GM23338 (cell line): ENCODE measurements at regions not wholly inside any gene's neighbourhood (a gene's known extent, or its start where the extent isn't known, plus 50 kb on each side); places are given as distances from the start of the nearest gene placed in this dataset.

ENCODE experiments used
- ATAC-seq: fragments of 200-7000 bp; cut with Tn5 transposase; 3 replicates; pipeline ENCODE4 v1.9.1; 2020
- DNase-seq: peaks from one replicate; pipeline ENCODE4 v3.0.0-alpha.2; 2015; ENCODE audit warnings: low spot score
- H2AFZ ChIP-seq: fragments of 200-600 bp; sonication (generic); 2 replicates; pipeline ENCODE4 v1.8.0; 2016; ENCODE audit warnings: antibody characterized with exemption, mild to moderate bottlenecking, moderate library complexity
- H3F3A ChIP-seq: fragments of 200-600 bp; sonication (generic); replicated peaks from 2 replicates; pipeline ENCODE4 v1.8.0; 2017; ENCODE audit warnings: antibody characterized with exemption, mixed run types, low read depth
- H3K27ac ChIP-seq: fragments of 200-600 bp; sonication (generic); 2 replicates; pipeline ENCODE4 v1.6.1; 2016; ENCODE audit warnings: low read depth
- H3K27me3 ChIP-seq: fragments of 200-600 bp; sonication (generic); 2 replicates; pipeline ENCODE4 v1.8.0; 2016; ENCODE audit warnings: mild to moderate bottlenecking, mixed run types, moderate library complexity; ENCODE audit not compliant: insufficient read depth
- H3K36me3 ChIP-seq: fragments of 200-600 bp; sonication (generic); 2 replicates; pipeline ENCODE4 v1.8.0; 2016; ENCODE audit warnings: mild to moderate bottlenecking; ENCODE audit not compliant: insufficient read depth
- H3K4me1 ChIP-seq: fragments of 200-600 bp; sonication (generic); 2 replicates; pipeline ENCODE4 v1.8.0; 2016; ENCODE audit warnings: mild to moderate bottlenecking, moderate library complexity; ENCODE audit not compliant: insufficient read depth
- H3K4me2 ChIP-seq: fragments of 200-600 bp; sonication (generic); 2 replicates; pipeline ENCODE4 v1.7.1; 2017; ENCODE audit warnings: mixed run types
- H3K4me3 ChIP-seq: fragments of 200-600 bp; sonication (generic); 2 replicates; pipeline ENCODE4 v1.6.1; 2016; ENCODE audit warnings: mixed run types
- H3K79me2 ChIP-seq: fragments of 200-600 bp; sonication (generic); replicated peaks from 2 replicates; pipeline ENCODE4 v1.8.0; 2017; ENCODE audit warnings: mild to moderate bottlenecking; ENCODE audit not compliant: insufficient read depth
- H3K9me2 ChIP-seq: fragments of 200-600 bp; sonication (generic); 2 replicates; pipeline ENCODE4 v1.8.0; 2017; ENCODE audit not compliant: insufficient read depth
- H4K20me1 ChIP-seq: fragments of 200-600 bp; sonication (generic); replicated peaks from 2 replicates; pipeline ENCODE4 v1.8.0; 2017; ENCODE audit warnings: mild to moderate bottlenecking; ENCODE audit not compliant: insufficient read depth
- H3K27ac Mint-ChIP-seq: 2 replicates; pipeline ENCODE4 v1.8.0; 2020; ENCODE audit warnings: inconsistent platforms, mild to moderate bottlenecking, moderate library complexity, mixed read lengths
- H3K27me3 Mint-ChIP-seq: 3 replicates; pipeline ENCODE4 v1.8.0; 2022; ENCODE audit warnings: low read depth, mild to moderate bottlenecking, moderate library complexity, mixed read lengths, inconsistent platforms; ENCODE audit not compliant: insufficient read depth, poor library complexity
- H3K36me3 Mint-ChIP-seq: 3 replicates; pipeline ENCODE4 v1.8.0; 2021; ENCODE audit warnings: low read depth, mild to moderate bottlenecking, inconsistent platforms, moderate library complexity, mixed read lengths
- H3K4me1 Mint-ChIP-seq: 3 replicates; pipeline ENCODE4 v1.8.0; 2020; ENCODE audit warnings: mild to moderate bottlenecking, inconsistent platforms, mixed read lengths
- H3K4me3 Mint-ChIP-seq: 3 replicates; pipeline ENCODE4 v1.8.0; 2021; ENCODE audit warnings: moderate library complexity, mild to moderate bottlenecking, inconsistent platforms, mixed read lengths
- H3K9me3 Mint-ChIP-seq: 3 replicates; pipeline ENCODE4 v1.8.0; 2020; ENCODE audit warnings: moderate library complexity, mild to moderate bottlenecking, inconsistent platforms, mixed read lengths
- CREB1 ChIP-seq: fragments of 250-450 bp; sonication (Bioruptor Pico); IDR thresholded peaks from 2 replicates; pipeline ENCODE4 v1.5.0; 2020; ENCODE audit warnings: low read depth, mild to moderate bottlenecking, moderate library complexity
- EZH2phosphoT487 ChIP-seq: fragments of 200-600 bp; sonication (generic); IDR thresholded peaks from one replicate; pipeline ENCODE4 v1.8.1; 2018; ENCODE audit warnings: antibody characterized with exemption; ENCODE audit not compliant: unreplicated experiment
- JUNB ChIP-seq: IDR thresholded peaks from one replicate; pipeline ENCODE4 v1.6.1; 2016; ENCODE audit warnings: antibody characterized with exemption; ENCODE audit not compliant: unreplicated experiment
- NANOG ChIP-seq: IDR thresholded peaks from 2 replicates; pipeline ENCODE4 v1.6.1; 2016; ENCODE audit warnings: antibody characterized with exemption, borderline replicate concordance
- POLR2AphosphoS5 ChIP-seq: IDR thresholded peaks from 2 replicates; pipeline ENCODE4 v1.6.1; 2016; ENCODE audit warnings: antibody characterized with exemption, low read depth
- STAT1 ChIP-seq: IDR thresholded peaks from one replicate; pipeline ENCODE4 v1.6.1; 2016; ENCODE audit warnings: antibody characterized with exemption; ENCODE audit not compliant: unreplicated experiment
- ZNF114 ChIP-seq: fragments of 250-450 bp; sonication (Bioruptor Pico); IDR thresholded peaks from 2 replicates; pipeline ENCODE4 v1.5.0; 2020; ENCODE audit warnings: mild to moderate bottlenecking, moderate library complexity
- ZNF331 ChIP-seq: fragments of 250-450 bp; sonication (Bioruptor Pico); IDR thresholded peaks from 2 replicates; pipeline ENCODE4 v1.5.0; 2020; ENCODE audit warnings: low read depth, mild to moderate bottlenecking, moderate library complexity
- TF ChIP-seq, protein P1 (sequence below): fragments of 250-450 bp; sonication (Bioruptor Pico); IDR thresholded peaks from 2 replicates; pipeline ENCODE4 v1.5.0; 2020; ENCODE audit warnings: mild to moderate bottlenecking, moderate library complexity
- TF ChIP-seq, protein P2 (sequence below): IDR thresholded peaks from 2 replicates; pipeline ENCODE4 v1.6.1; 2016; ENCODE audit warnings: antibody characterized with exemption
- TF ChIP-seq, protein P3 (sequence below): IDR thresholded peaks from one replicate; pipeline ENCODE4 v1.6.1; 2018; ENCODE audit warnings: antibody characterized with exemption; ENCODE audit not compliant: unreplicated experiment

DNA sequence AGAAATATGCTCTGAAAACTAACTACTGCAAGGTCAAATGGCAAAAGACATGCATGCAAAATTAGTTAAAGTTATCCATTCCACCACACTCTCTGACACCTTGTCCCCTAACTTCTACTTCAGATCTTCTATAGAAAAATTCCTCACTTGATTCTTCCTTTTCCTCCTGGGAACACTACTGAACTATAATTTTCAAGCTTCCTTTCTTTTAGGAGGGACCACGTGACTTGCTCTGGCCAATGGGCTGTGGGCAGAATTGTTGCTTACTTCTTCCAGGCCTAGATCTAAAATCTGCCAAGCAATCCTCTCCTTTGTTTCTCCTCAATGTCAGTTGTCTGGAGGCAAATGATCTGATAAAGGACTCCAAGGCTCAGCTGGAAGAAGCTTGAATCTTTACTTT, 441.0 kb downstream of the CDK5RAP2 start (continued):
- TF ChIP-seq, protein P1, sequence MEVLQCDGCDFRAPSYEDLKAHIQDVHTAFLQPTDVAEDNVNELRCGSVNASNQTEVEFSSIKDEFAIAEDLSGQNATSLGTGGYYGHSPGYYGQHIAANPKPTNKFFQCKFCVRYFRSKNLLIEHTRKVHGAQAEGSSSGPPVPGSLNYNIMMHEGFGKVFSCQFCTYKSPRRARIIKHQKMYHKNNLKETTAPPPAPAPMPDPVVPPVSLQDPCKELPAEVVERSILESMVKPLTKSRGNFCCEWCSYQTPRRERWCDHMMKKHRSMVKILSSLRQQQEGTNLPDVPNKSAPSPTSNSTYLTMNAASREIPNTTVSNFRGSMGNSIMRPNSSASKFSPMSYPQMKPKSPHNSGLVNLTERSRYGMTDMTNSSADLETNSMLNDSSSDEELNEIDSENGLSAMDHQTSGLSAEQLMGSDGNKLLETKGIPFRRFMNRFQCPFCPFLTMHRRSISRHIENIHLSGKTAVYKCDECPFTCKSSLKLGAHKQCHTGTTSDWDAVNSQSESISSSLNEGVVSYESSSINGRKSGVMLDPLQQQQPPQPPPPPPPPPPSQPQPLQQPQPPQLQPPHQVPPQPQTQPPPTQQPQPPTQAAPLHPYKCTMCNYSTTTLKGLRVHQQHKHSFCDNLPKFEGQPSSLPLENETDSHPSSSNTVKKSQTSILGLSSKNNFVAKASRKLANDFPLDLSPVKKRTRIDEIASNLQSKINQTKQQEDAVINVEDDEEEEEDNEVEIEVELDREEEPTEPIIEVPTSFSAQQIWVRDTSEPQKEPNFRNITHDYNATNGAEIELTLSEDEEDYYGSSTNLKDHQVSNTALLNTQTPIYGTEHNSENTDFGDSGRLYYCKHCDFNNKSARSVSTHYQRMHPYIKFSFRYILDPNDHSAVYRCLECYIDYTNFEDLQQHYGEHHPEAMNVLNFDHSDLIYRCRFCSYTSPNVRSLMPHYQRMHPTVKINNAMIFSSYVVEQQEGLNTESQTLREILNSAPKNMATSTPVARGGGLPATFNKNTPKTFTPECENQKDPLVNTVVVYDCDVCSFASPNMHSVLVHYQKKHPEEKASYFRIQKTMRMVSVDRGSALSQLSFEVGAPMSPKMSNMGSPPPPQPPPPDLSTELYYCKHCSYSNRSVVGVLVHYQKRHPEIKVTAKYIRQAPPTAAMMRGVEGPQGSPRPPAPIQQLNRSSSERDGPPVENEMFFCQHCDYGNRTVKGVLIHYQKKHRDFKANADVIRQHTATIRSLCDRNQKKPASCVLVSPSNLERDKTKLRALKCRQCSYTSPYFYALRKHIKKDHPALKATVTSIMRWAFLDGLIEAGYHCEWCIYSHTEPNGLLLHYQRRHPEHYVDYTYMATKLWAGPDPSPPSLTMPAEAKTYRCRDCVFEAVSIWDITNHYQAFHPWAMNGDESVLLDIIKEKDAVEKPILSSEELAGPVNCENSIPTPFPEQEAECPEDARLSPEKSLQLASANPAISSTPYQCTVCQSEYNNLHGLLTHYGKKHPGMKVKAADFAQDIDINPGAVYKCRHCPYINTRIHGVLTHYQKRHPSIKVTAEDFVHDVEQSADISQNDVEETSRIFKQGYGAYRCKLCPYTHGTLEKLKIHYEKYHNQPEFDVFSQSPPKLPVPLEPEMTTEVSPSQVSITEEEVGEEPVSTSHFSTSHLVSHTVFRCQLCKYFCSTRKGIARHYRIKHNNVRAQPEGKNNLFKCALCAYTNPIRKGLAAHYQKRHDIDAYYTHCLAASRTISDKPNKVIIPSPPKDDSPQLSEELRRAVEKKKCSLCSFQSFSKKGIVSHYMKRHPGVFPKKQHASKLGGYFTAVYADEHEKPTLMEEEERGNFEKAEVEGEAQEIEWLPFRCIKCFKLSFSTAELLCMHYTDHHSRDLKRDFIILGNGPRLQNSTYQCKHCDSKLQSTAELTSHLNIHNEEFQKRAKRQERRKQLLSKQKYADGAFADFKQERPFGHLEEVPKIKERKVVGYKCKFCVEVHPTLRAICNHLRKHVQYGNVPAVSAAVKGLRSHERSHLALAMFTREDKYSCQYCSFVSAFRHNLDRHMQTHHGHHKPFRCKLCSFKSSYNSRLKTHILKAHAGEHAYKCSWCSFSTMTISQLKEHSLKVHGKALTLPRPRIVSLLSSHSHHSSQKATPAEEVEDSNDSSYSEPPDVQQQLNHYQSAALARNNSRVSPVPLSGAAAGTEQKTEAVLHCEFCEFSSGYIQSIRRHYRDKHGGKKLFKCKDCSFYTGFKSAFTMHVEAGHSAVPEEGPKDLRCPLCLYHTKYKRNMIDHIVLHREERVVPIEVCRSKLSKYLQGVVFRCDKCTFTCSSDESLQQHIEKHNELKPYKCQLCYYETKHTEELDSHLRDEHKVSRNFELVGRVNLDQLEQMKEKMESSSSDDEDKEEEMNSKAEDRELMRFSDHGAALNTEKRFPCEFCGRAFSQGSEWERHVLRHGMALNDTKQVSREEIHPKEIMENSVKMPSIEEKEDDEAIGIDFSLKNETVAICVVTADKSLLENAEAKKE (CRISPR knock-in tag), result no peak
- TF ChIP-seq, protein P2, sequence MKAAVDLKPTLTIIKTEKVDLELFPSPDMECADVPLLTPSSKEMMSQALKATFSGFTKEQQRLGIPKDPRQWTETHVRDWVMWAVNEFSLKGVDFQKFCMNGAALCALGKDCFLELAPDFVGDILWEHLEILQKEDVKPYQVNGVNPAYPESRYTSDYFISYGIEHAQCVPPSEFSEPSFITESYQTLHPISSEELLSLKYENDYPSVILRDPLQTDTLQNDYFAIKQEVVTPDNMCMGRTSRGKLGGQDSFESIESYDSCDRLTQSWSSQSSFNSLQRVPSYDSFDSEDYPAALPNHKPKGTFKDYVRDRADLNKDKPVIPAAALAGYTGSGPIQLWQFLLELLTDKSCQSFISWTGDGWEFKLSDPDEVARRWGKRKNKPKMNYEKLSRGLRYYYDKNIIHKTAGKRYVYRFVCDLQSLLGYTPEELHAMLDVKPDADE, result no peak
- TF ChIP-seq NANOG (no peak), ZNF114 (CRISPR knock-in tag) (no peak), STAT1 (no peak), POLR2AphosphoS5 (no peak), JUNB (no peak), ZNF331 (CRISPR knock-in tag) (no peak)

DNA sequence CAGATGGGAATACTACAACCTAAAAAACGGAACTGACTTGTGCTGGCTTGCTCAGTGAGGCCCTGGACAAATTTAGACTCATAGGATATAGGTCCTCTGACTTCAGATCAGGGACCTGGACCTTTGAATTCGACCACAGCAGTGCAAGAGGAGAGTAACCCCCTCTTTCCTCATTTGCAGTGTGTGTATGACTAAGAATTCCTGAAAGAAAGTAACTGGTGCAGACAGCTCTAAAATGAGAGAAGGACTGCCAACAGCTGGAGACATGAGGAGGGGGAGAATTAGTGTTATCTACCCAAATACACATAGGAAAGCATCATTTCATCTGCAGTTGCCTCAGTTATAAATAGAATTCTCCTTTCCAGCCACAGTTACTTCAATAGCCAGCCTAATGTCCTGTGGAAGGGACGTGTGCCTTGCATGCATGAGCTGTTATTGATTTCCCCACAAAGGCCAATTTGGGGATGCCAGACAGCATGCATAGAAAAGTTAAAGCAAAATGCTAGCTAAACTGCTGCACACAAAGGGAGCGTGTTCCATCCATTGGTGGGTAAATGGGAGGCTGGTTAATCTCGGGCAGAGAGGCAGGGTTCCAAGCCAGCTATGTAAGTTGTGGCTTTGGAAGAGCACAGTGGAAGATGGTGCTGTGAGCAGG, 442.7 kb downstream of the CDK5RAP2 start:
- H3K79me2 ChIP-seq, result no peaks in the 10 kb centered on the region
- peaks cover 1% of the 10 kb centered on the region for H3K27me3 Mint-ChIP-seq
- DNase-seq, result no peak
- H3K36me3 Mint-ChIP-seq, result peaks cover 21% of the 10 kb centered on the region; the same call in 2 of the 3 replicates
- H3K4me3 ChIP-seq, result no peak overlapping the region
- ATAC-seq, result no peak
- H3K9me2 ChIP-seq, result peaks cover 7% of the 10 kb centered on the region; the same call in 1 of the 2 replicates
- no peaks in the 10 kb centered on the region for H4K20me1 ChIP-seq
- H3K27ac ChIP-seq, result no peak overlapping the region
- H3K27ac Mint-ChIP-seq, result no peak overlapping the region
- no peak overlapping the region for H2AFZ ChIP-seq
- H3K4me1 Mint-ChIP-seq, result no peaks in the 10 kb centered on the region
- H3K4me2 ChIP-seq, result no peak overlapping the region
- no peaks in the 10 kb centered on the region for H3K27me3 ChIP-seq
- no peaks in the 10 kb centered on the region for H3K4me1 ChIP-seq
- H3K36me3 ChIP-seq, result no peaks in the 10 kb centered on the region; the same call in 1 of the 2 replicates
- H3K4me3 Mint-ChIP-seq, result no peak overlapping the region
- no peaks in the 10 kb centered on the region for H3F3A ChIP-seq
- H3K9me3 Mint-ChIP-seq, result peaks cover 35% of the 10 kb centered on the region
- TF ChIP-seq EZH2phosphoT487 (no peak), ZNF331 (CRISPR knock-in tag) (no peak), POLR2AphosphoS5 (no peak), STAT1 (no peak), CREB1 (CRISPR knock-in tag) (no peak), ZNF114 (CRISPR knock-in tag) (no peak)
- TF ChIP-seq, protein P2, result no peak
- TF ChIP-seq, protein P3, sequence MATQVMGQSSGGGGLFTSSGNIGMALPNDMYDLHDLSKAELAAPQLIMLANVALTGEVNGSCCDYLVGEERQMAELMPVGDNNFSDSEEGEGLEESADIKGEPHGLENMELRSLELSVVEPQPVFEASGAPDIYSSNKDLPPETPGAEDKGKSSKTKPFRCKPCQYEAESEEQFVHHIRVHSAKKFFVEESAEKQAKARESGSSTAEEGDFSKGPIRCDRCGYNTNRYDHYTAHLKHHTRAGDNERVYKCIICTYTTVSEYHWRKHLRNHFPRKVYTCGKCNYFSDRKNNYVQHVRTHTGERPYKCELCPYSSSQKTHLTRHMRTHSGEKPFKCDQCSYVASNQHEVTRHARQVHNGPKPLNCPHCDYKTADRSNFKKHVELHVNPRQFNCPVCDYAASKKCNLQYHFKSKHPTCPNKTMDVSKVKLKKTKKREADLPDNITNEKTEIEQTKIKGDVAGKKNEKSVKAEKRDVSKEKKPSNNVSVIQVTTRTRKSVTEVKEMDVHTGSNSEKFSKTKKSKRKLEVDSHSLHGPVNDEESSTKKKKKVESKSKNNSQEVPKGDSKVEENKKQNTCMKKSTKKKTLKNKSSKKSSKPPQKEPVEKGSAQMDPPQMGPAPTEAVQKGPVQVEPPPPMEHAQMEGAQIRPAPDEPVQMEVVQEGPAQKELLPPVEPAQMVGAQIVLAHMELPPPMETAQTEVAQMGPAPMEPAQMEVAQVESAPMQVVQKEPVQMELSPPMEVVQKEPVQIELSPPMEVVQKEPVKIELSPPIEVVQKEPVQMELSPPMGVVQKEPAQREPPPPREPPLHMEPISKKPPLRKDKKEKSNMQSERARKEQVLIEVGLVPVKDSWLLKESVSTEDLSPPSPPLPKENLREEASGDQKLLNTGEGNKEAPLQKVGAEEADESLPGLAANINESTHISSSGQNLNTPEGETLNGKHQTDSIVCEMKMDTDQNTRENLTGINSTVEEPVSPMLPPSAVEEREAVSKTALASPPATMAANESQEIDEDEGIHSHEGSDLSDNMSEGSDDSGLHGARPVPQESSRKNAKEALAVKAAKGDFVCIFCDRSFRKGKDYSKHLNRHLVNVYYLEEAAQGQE, result no peak
